Prostate gland (tissue), 2 donors: ENCODE measurements at regions not wholly inside any gene's neighbourhood (a gene's known extent, or its start where the extent isn't known, plus 50 kb on each side); places are given as distances from the start of the nearest gene placed in this dataset.

Experiments used
- CTCF ChIP-seq, 4 experiments: fragments of 200-600 bp in 2 of 4; fragments of 450-650 bp in 2 of 4; sonication (generic) in 2 of 4; IDR thresholded peaks; 1 replicate in 3 of 4; 2 replicates in 1 of 4; pipeline ENCODE4 v1.5.1; 2016 to 2019; ENCODE audit warnings: antibody characterized with exemption in 4 of 4, mild to moderate bottlenecking in 2 of 4, moderate library complexity in 2 of 4
- POLR2A ChIP-seq: fragments of 450-650 bp; IDR thresholded peaks from one replicate; pipeline ENCODE4 v1.6.1; 2016; ENCODE audit warnings: antibody characterized with exemption, mild to moderate bottlenecking
- POLR2AphosphoS5 ChIP-seq: sonication (generic); formaldehyde crosslinking; IDR thresholded peaks from one replicate; pipeline ENCODE4 v1.6.1; 2017; ENCODE audit warnings: antibody characterized with exemption

GRCh38 chr6:159590835-159591234, 102.2 kb downstream of the SOD2 start:
- TF ChIP-seq CTCF (IDR thresholded peaks at IDR 0.05) (no peak), POLR2A (no peak), POLR2AphosphoS5 (no peak)
